GM20000 (cell line): ENCODE measurements at regions not wholly inside any gene's neighbourhood (a gene's known extent, or its start where the extent isn't known, plus 50 kb on each side); places are given as distances from the start of the nearest gene placed in this dataset.
"Not testable (repeated sequence)": the region's sequence is repeated elsewhere in the genome, so short reads cannot be mapped to it uniquely, and the experiment has no call there.

ENCODE experiments used
- DNase-seq: peaks from one replicate; pipeline ENCODE4 v3.0.0; 2012; ENCODE audit warnings: low spot score
- CTCF ChIP-seq: IDR thresholded peaks from 2 replicates; pipeline ENCODE4 v1.5.1; 2012; ENCODE audit warnings: mild to moderate bottlenecking, control low read depth; ENCODE audit errors: extremely low read depth, missing control alignments

- DNase-seq: no peak
- no peak for TF ChIP-seq CTCF
Measured at GRCh38 chr2:223283771-223284170, 231.8 kb downstream of the KCNE4 start.

DNA sequence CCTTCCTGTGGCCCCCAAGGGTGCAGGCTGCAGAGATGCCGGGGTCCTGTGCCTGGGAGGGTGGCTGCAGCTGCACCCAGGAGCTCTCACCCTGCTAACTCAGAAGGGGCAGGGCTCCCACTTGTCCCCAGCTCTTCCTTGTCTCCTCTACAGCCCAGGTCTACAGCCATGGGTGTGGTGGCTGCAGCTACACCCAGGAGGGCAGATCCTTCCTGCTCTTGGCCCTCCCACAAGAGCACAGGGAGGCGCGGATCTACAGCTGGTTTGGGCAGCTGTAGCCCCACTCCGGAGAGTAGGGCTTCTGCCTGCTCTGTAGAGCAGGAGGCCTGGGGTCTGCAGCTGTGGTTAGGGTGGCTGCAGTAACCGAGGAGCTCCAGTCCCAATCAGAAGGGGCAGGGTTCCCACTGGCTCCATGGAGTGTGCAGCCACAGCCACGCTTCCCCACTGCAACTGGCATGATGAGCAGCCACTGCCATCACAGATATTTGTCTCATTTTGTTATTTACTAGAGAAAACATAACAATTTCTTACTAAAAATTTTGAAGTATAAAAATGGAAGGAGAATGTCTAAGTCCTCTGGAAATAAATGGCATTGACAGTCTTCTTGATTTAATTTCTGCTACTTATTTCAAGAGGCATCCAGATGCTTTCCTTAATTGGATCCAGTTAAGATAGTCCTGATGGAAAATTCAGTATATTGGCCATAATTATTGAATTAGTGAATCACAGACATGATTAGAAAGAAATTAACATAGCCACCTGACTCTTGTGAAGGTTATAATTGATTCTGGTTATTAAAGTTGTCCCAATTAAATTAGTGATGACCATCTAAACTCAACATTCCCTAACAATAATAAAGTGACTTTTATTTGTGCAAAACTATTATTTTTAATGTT, 233.6 kb downstream of the KCNE4 start:
- DNase-seq: no peak
- TF ChIP-seq CTCF: no peak

GRCh38 chr2:223294756-223295155, 242.8 kb downstream of the KCNE4 start:
- no peak for TF ChIP-seq CTCF
- no peak for DNase-seq

DNA sequence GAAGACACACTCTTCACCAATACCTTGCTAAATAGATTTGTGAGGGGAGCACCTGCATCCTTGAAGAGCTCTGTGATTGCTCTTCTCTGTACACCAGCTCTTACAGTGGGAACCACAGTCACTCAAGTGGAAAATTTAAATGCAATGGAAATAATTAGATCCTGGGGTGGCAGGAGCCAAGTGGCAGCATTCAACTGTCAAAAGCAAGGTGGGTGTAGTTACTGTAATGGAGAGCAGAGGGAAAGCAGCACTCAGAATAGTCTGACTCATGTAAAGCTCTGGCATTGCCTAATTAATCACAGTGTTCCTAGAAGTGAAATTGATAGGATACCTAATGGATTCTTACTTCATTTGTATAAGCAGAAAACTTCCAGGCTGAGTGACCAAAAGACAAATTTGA, 245.8 kb downstream of the KCNE4 start:
- no peak for DNase-seq
- TF ChIP-seq CTCF: no peak

- DNase-seq: not testable (repeated sequence)
Measured at GRCh38 chr2:223298329-223298728, 246.3 kb downstream of the KCNE4 start.

DNA sequence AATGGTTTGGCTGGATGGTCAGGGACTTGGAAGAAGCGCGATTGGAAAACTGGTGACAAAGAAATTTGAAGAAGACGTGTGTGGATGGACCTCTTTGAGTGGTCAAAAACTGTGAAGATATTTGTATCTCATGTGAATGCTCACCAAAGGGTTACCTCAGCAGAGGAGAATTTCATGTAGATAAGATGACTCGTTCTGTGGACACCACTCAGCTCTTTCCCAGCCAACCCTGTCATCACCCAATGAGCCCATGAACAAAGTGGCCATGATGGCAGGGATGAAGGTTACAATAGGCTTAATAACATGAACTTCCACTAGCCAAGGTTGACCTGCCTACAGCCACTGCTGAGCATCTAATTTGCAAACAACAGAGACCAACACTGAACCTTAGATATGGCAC, 248.3 kb downstream of the KCNE4 start:
- no peak for DNase-seq
- no peak for TF ChIP-seq CTCF

- peak; percentile 8 for DNase-seq
- TF ChIP-seq CTCF: peak; percentile 27
Measured at GRCh38 chr2:223306371-223306770, 254.4 kb downstream of the KCNE4 start.
